Smooth muscle cell (in vitro differentiated cells): ENCODE measurements at regions not wholly inside any gene's neighbourhood (a gene's known extent, or its start where the extent isn't known, plus 50 kb on each side); places are given as distances from the start of the nearest gene placed in this dataset.

Experiments used
- DNase-seq: peaks from one replicate; lab custom pipeline; 2025; ENCODE audit not compliant: unreplicated experiment; lab: John Stamatoyannopoulos, UW
- H2AFZ ChIP-seq: fragments of 200-600 bp; sonication (generic); 2 replicates; pipeline ENCODE4 v1.6.0; 2016; ENCODE audit warnings: antibody characterized with exemption, low read depth, mild to moderate bottlenecking
- H3F3A ChIP-seq: fragments of 200-600 bp; sonication (generic); 2 replicates; pipeline ENCODE4 v1.6.0; 2017; ENCODE audit warnings: antibody characterized with exemption, low read depth
- H3K27ac ChIP-seq: fragments of 200-600 bp; sonication (generic); 2 replicates; pipeline ENCODE4 v1.5.1; 2016; ENCODE audit warnings: low read depth, mild to moderate bottlenecking
- H3K27me3 ChIP-seq: fragments of 200-600 bp; sonication (generic); 2 replicates; pipeline ENCODE4 v1.6.1; 2016; ENCODE audit warnings: low read depth, mild to moderate bottlenecking
- H3K36me3 ChIP-seq: fragments of 200-600 bp; sonication (generic); 2 replicates; pipeline ENCODE4 v1.5.1; 2016; ENCODE audit warnings: low read depth
- H3K4me1 ChIP-seq: fragments of 200-600 bp; sonication (generic); 2 replicates; pipeline ENCODE4 v1.5.1; 2016; ENCODE audit warnings: low read depth
- H3K4me2 ChIP-seq: fragments of 200-600 bp; sonication (generic); 2 replicates; pipeline ENCODE4 v1.6.0; 2016; ENCODE audit warnings: mild to moderate bottlenecking
- H3K4me3 ChIP-seq: fragments of 200-600 bp; sonication (generic); 2 replicates; pipeline ENCODE4 v1.5.1; 2016; ENCODE audit warnings: mild to moderate bottlenecking
- H3K79me2 ChIP-seq: fragments of 200-600 bp; sonication (generic); 2 replicates; pipeline ENCODE4 v1.6.0; 2016; ENCODE audit warnings: low read depth, mild to moderate bottlenecking
- H3K9ac ChIP-seq: fragments of 200-600 bp; sonication (generic); 2 replicates; pipeline ENCODE4 v1.6.0; 2016; ENCODE audit warnings: low read depth
- H3K9me3 ChIP-seq: fragments of 200-600 bp; sonication (generic); replicated peaks from 2 replicates; pipeline ENCODE4 v1.5.1; 2016; ENCODE audit warnings: low read depth
- H4K20me1 ChIP-seq: fragments of 200-600 bp; sonication (generic); 2 replicates; pipeline ENCODE4 v1.6.0; 2016; ENCODE audit warnings: low read depth
- whole genome bisulfite sequencing: methylation state at CpG from one replicate; pipeline ENCODE4 v1.1.7; 2016; ENCODE audit warnings: low lambda C conversion rate; 5-methylcytosine and 5-hydroxymethylcytosine counted together
- TF ChIP-seq, protein P1 (sequence below): fragments of 200-600 bp; sonication (generic); IDR thresholded peaks from 2 replicates; pipeline ENCODE4 v1.5.1; 2017; ENCODE audit warnings: borderline replicate concordance, mild to moderate bottlenecking, antibody characterized with exemption; ENCODE audit not compliant: insufficient read depth, poor library complexity, severe bottlenecking

DNA sequence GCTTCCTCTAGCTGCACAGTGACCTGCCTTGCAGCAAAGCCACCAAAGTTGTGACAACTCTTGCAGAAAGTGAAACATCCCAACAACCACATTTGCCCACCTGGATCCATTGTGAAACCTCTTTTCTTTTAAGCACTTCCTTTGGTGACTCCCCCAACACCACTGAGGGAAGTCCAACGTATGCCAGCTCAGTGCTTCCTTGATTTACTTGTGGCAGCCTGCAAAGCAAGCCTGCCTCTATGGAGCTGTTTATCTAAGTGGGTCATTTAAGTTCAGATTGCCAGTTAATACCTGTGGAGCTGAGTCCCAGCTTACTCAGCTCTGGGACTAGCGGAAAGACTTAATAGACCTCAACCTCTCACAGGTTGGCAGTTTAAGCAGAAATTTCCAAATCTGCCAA lies 230.8 kb upstream of the GHITM start:
- Histone ChIP-seq H3K4me2 (no peak overlapping the region), H3K27me3 (peaks cover 7% of the 10 kb centered on the region), H3K79me2 (no peaks in the 10 kb centered on the region), H3K9me3 (no peaks in the 10 kb centered on the region), H4K20me1 (no peaks in the 10 kb centered on the region), H3K27ac (no peak overlapping the region), H3K4me1 (peaks cover 13% of the 10 kb centered on the region), H3K4me3 (no peak overlapping the region), H3F3A (no peaks in the 10 kb centered on the region), H3K9ac (no peak overlapping the region), H2AFZ (no peak overlapping the region), H3K36me3 (no peaks in the 10 kb centered on the region)
- DNase-seq, result no peak
- WGBS, result 84% methylated on average over 2 of the region's 2 CpGs
- TF ChIP-seq, protein P1, sequence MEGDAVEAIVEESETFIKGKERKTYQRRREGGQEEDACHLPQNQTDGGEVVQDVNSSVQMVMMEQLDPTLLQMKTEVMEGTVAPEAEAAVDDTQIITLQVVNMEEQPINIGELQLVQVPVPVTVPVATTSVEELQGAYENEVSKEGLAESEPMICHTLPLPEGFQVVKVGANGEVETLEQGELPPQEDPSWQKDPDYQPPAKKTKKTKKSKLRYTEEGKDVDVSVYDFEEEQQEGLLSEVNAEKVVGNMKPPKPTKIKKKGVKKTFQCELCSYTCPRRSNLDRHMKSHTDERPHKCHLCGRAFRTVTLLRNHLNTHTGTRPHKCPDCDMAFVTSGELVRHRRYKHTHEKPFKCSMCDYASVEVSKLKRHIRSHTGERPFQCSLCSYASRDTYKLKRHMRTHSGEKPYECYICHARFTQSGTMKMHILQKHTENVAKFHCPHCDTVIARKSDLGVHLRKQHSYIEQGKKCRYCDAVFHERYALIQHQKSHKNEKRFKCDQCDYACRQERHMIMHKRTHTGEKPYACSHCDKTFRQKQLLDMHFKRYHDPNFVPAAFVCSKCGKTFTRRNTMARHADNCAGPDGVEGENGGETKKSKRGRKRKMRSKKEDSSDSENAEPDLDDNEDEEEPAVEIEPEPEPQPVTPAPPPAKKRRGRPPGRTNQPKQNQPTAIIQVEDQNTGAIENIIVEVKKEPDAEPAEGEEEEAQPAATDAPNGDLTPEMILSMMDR, result no peak

DNA sequence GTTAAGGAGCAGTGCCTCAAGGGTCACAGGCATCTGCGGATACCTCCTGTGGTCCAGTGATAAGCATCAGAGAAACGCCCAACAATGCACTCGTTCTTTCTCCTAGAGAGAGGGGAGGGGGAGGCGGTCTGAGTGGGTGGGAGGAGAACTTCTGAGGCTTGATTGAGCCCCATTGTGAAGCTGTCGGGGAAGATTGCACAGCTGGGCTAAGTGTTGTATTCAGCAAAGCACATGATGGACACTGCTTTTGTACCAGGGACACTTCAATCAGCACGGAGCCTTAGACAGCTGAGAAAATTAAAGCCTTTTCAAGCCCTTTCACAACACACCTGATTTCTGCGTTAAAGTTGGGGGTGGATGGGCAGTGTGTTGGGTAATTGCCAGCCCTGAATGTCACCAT lies 230.3 kb upstream of the GHITM start:
- TF ChIP-seq, protein P1, result no peak
- 77% methylated on average over 7 of the region's 7 CpGs for WGBS
- DNase-seq, result no peak
- peaks cover 13% of the 10 kb centered on the region for H3K4me1 ChIP-seq
- no peaks in the 10 kb centered on the region for H4K20me1 ChIP-seq
- H3K79me2 ChIP-seq, result no peaks in the 10 kb centered on the region
- H3K4me2 ChIP-seq, result no peak overlapping the region
- no peak overlapping the region for H3K4me3 ChIP-seq
- peaks cover 7% of the 10 kb centered on the region for H3K27me3 ChIP-seq
- no peaks in the 10 kb centered on the region for H3K36me3 ChIP-seq
- no peak overlapping the region for H3K27ac ChIP-seq
- H3F3A ChIP-seq, result no peaks in the 10 kb centered on the region
- H3K9ac ChIP-seq, result no peak overlapping the region
- H3K9me3 ChIP-seq, result no peaks in the 10 kb centered on the region
- H2AFZ ChIP-seq, result no peak overlapping the region

DNA sequence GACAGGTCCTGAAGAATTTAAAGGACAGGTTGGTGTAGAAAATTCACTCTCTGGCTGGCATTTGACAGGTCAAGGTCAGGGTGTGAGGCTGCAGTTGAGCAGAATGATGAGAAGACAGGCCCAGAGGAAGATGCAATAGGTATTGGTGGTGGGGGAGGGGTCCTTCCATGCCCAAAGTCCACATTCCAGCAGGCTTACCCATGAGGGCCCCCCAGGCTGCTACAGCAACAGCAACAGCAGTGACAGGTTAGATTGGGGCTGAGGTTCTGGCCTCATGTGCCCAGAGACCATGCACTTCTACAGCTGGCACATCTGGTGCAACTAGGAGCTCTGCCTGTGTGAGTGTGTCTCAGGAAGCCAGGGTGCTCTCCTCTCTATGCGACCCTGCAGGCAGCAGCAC lies 223.5 kb upstream of the GHITM start:
- H3K9me3 ChIP-seq, result no peaks in the 10 kb centered on the region
- no peaks in the 10 kb centered on the region for H3F3A ChIP-seq
- 75% methylated on average over 1 of the region's 1 CpG for WGBS
- no peak overlapping the region for H3K4me2 ChIP-seq
- no peaks in the 10 kb centered on the region for H3K4me1 ChIP-seq
- DNase-seq, result no peak
- H3K9ac ChIP-seq, result no peak overlapping the region
- H3K27ac ChIP-seq, result no peak overlapping the region
- H2AFZ ChIP-seq, result no peak overlapping the region
- no peaks in the 10 kb centered on the region for H3K36me3 ChIP-seq
- no peak overlapping the region for H3K4me3 ChIP-seq
- H3K79me2 ChIP-seq, result no peaks in the 10 kb centered on the region
- TF ChIP-seq, protein P1, result no peak
- H4K20me1 ChIP-seq, result no peaks in the 10 kb centered on the region
- no peaks in the 10 kb centered on the region for H3K27me3 ChIP-seq
